HEK293 (cell line): ENCODE measurements at regions not wholly inside any gene's neighbourhood (a gene's known extent, or its start where the extent isn't known, plus 50 kb on each side); places are given as distances from the start of the nearest gene placed in this dataset.

Source experiments
- PBX3 ChIP-seq: sonication (generic); formaldehyde crosslinking; IDR thresholded peaks from 2 replicates; pipeline ENCODE4 v1.8.1; 2022; ENCODE audit warnings: mild to moderate bottlenecking, moderate library complexity, missing genetic modification reagents
- ZBTB7A ChIP-seq: fragments of 450-650 bp; formaldehyde crosslinking; IDR thresholded peaks from 2 replicates; pipeline ENCODE4 v1.5.1; 2016; ENCODE audit warnings: low read depth, missing biosample characterization, missing genetic modification characterization

- TF ChIP-seq ZBTB7A (tag by site-specific recombination): no peak
- TF ChIP-seq PBX3 (CRISPR knock-in tag): no peak
Measured at GRCh38 chr1:5707566-5708345, 284.5 kb downstream of the NPHP4 start.
